Left renal pelvis (tissue), 4 donors: ENCODE measurements at regions not wholly inside any gene's neighbourhood (a gene's known extent, or its start where the extent isn't known, plus 50 kb on each side); places are given as distances from the start of the nearest gene placed in this dataset.

Source experiments
- DNase-seq, 4 donors: peaks; one replicate each; pipeline ENCODE4 v3.0.0-alpha.2; 2013; ENCODE audit warnings: low read depth in 4 of 4, low spot score in 3 of 4

DNA sequence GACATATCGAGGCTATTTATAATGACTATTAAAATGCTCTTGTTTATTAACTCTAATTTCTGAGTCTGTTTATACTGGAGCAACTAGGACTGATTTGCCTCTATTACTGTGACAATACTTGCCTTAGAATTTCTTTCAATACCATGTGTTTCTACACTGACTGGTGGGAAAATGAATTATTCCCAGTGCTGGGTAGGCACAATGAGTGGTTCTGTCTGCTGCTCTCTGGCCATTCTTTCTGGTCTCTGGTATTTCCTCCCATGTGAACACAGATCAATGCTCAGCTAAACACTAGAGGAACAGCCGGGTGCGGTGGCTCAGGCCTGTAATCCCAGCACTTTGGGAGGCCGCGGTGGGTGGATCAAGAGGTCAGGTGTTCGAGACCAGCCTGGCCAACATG lies 390.5 kb downstream of the PRDM2 start:
- no peak for DNase-seq

DNA sequence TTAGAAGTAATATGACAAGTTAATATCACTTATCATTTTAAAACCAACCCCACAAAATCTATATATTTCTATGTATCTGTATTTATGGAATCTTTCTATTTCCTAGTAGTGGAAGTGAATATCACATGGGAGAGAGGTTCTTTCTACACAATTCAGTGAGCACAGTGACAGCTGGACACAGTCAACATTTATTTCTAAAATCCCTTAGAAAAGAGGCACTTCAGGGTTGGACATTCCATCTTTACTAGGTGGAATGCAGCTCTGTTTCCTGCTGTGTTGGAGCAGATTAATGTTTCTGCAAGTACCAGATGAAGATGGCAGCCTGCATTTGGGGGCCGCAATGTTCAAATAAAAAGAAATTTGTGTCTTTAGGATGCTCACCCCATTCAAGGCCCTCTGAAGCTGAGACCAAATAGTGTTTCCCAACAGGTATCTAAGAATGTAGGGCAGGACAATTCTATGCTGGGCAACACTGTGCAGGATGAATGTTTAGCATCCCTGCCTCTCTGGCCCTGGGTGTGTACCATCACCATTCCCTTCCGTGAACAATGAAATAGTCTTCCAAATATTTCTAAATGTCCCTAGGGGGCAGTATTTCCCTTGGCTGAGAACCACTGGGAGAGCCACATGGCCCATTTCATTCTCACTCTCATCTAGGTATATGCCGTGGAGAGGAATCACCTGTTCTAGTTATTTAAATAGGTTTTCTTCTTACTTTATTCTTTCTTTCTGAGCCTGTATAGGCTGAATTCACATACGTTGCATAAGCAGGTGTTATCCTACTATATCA lies 394.8 kb downstream of the PRDM2 start:
- peak in 3 of 4 donors; percentile 25 to 35 (median 27) for DNase-seq

DNA sequence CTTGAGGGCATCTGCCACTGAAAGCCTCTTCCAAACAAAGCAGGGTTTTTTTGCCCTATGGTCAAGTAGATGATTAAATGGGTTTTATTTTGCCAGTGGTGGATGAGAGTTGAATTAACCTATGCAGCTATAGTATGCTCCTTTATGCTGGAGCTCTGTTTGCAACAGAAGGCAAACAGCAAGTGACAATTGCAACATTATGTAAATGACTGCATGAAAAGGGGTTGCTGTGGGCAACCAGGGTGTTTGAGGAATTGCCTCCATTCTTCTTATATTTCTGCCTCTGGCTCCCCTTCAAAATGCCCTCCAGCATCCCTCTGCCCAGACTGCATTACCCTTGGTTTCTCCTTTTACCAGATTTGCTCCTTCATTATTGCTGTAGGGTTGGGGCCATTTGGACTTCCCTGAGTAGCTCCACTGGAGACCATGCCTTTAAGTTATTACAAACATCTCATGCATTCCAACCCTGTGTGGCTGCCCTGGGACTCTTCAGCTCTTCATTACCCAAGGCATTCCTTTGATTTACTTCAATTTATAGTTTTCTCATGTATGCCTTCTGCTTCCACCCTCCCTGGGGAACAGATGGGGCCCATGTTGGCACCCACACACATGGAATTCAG lies 398.4 kb downstream of the PRDM2 start:
- no peak for DNase-seq

DNA sequence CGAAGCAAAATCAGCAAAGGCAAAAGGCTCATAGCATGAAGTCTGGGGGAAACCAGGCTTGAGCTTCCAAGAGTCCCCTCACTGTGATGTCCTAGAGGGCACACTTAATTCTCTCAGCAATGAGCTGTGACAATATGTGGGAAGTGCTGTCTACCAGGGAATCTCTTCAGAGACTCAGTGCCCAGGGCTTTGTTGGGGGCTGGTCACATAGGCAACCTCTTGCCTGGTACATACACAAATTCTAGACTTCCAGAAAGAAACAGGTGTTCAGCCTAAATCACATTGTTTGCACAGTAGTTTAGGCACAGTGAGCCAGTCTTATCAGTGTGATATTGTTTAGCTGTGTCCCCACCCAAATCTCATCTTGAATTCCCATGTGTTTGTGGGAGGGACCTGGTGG lies 400.5 kb downstream of the PRDM2 start:
- no peak for DNase-seq

DNA sequence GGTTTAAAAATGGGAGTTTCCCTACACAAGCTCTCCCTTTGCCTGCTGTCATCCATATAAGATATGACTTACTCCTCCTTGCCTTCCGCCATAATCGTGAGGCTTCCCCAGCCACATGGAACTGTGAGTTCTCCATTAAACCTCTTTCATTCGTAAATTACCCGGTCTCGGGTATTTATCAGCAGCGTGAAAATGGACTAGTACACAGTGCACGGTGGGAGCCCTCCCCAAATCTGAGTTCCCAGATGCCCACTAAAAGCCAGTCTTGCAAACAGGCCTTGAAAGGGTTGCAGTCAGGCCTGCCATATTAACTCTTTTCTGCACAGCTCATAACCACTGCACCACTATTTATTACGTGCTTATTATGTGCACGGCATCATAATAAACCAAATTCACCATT lies 400.9 kb downstream of the PRDM2 start:
- no peak for DNase-seq

DNA sequence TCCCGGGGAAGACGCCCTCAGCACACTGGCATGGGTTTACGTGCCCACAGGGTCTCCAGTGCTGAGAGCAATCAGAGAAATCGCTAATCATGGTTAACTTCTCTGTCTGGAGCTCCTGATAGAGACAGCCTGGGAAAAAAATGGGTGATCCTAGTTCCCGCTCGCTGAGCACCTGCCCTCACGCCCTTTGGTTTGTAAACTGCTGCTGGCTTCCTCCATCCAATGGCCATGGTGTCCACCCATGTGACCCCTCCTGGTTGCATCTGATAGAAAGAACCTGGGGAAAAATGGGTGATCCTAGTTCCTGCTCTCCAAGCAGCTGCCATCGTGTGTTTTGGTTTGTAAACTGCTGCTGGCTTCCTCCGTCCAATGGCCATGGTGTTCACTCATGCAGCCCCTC lies 402.2 kb downstream of the PRDM2 start:
- no peak for DNase-seq

DNA sequence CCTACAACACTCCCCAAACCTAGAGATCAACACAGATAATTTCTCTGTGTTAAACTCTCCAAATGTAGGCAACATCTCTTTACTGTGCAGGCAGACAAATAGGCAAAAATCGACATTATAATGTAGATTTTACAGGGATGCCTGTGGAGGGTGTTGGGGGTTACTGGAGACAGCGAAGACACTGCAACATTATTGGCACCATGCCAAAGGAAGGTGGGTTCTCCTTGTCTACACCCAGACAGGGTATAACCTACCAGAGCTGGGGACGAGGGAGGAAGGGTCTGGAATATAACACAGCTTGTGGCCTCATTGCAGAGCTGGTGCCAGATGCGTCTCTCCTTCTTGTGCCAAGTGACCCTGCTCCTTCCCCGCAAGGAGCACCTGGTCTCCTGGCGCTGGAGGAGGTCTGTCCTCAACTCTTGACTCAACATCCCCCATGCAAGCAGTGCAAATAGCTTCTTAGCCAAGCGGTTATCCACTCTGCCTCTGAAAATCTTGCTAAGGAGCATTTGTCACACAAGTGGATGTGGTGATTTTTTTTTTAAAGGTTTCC lies 404.0 kb downstream of the PRDM2 start:
- no peak for DNase-seq

DNA sequence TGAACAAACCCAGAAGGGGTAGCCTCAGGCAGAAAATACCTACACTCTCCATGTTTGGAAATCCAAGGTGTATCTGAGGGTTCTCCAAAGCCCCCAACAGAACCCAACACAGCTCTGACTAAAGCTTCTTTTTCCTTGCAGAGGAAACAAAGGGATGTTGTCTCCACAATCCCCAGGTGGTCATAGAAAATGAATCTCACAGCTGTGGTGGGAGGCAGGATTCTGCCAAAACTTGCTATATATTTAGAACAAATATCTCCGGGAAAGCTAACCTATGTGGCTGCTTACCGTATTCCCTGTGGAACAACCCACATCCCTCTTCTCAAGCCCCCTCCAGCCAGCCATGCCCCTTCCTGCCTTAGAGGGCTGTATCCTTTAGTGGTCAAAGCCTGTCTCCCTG lies 406.1 kb downstream of the PRDM2 start:
- no peak for DNase-seq

DNA sequence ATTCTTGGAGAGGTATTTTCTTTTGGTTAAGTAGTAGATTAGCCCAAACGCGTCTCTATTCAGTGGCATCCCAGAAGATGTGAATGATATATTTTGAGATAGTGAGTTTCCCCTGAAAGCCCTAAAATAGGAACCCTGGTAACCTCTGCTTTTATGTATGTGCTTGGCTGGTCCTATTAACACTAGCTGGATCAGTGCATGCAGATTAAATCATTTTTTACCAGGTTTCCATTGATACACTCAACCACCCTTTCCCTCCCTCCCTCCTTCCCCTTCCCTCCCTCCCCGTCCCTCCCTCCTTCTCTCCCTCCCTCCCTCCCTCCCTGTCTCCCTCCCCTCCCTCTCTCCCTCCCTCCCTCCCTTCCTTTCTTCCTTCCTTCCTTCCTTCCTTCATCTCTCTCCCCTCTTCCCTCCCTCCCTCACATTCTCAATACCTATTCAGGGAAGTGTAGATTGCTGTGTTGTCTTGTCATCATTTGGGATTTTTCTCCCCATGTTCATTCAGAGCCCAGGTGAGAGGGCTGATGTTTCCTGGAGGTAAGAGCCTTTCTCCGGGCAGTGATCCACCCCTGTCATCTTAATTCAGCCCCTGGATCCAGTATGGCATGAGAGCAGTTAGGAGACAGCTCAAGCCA lies 406.8 kb downstream of the PRDM2 start:
- DNase-seq: no peak

DNA sequence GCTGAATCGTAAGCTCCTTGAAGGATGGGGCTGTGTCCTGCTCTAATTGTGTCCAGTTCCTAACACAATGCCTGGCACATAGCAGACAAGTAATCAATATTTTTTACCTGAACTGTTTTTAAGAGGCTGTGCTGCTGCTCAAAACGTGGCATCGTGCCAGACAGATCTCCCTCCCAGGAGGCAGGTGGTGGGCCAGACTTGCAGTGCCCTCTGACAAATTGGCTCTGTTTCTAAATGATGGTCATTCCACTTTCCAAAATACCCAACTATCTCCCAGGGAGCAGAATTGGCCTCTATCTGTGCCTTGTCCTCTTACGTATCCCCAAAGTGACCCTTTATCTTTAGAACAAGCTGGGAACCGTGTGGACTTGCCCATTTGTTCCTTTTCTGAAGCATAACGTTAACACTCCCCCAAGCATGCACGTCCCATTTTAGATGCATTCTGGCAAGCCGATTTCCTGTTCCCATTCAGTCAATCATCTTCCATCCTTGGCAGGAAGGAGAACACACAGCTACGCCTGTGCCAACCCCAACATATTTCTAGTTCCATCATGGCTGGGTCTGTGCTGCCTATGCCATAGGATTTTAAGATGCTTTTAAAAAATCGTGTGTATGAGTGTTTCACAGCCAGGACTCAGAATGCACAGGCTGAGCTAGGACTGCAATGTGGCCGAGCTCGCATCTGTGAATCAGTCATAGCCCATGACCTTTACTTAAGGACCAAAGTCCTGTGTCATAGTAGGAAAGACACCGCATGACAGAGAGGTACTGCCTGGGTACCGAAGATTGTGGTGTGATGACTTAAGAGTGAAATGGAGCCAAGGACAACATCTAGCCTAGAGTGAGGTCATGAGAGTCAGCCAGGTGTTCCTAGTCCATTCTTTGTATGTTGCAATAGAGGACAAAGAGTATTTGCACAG lies 408.6 kb downstream of the PRDM2 start:
- no peak for DNase-seq

DNA sequence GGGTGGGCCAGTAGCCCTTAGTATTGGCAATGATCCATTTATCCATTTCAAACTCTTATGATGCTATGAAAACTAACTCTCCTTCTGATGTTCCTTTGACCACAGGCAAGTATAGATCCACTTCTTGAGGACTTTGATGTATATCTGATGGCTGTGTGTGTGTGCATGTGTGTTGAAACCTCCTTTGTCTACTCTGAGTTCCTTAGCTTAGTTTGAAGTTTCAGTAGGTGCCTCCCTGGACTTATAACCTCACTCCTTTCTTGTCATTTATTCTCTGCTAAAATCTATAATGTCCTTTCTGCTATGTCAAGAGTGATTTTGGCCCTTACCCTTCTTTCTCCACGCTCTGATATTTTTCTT lies 409.3 kb downstream of the PRDM2 start:
- no peak for DNase-seq

DNA sequence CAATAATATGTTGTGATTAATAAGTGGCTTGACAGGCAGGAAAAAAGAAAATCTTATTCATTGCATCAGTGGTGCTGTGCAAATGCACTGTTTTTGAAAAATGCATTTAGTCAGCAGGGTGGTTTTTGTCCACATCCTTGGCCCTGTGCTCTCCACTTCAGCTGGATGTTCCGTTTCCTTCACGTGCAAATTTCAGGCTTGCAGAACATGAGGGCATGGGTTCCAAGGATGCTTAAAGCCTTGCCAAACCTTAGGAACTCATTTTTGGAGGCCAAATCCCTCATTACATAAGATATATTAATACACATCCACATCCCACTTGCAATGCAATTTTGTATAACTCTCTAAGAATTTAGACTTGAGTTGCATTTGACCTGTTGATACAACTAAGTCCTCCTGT lies 410.1 kb downstream of the PRDM2 start:
- no peak for DNase-seq

DNA sequence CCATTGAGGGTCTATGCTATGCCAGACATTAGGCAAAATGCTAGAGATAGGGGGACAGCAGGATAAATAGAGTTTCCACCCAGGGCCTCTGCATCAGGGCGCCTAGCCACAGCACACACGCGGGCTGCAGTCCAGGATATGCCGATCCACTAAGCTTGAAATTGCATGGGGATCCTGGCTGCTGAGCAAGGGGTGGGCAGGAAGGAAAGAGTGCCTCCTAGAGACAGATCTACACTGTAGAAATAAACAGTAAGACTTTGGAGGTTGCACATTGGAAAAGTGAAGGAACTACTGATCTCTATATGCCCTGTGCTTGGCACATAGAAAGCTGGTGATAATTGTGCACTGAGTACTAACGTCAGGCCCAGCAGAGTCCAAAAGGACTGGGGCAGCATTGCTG lies 411.1 kb downstream of the PRDM2 start:
- DNase-seq: no peak

DNA sequence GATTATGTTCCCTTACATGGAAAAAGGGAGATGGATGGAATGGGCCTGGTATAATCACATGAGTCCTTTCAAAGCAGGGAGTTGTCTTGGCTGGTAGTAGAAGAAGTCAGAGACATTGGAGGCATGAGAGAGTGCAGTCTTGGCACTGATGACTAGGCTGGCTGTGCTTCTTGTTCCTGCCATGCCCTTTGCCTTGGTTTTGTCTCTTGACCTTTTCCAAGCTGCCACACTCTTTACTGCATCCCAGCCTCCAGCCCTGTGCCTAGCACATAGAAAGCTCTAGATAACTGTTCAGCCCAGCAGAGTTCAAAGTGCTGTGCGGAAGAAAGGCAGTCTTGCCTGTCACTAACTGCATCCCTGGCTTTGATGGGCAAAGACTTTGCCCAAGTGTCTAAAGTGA lies 412.6 kb downstream of the PRDM2 start:
- no peak for DNase-seq

DNA sequence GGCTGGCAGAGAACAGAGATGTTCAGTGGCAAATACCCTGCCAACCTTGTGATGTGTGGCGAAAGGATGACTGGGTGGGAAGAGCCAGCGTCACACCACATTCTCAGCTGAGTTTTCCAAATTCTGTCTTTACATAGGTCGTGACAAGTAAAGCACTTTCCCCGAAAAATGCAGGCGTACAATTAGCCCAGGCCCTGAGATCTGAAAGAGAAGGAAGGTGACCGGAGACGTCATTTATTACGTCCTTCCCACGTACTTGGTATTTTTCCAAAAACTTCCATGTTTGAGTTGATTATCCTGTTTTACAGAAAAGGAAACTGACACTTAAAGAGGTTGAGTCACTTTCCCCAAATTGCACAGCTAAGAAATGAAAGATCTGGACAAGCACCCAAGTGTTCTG lies 413.3 kb downstream of the PRDM2 start:
- no peak for DNase-seq

DNA sequence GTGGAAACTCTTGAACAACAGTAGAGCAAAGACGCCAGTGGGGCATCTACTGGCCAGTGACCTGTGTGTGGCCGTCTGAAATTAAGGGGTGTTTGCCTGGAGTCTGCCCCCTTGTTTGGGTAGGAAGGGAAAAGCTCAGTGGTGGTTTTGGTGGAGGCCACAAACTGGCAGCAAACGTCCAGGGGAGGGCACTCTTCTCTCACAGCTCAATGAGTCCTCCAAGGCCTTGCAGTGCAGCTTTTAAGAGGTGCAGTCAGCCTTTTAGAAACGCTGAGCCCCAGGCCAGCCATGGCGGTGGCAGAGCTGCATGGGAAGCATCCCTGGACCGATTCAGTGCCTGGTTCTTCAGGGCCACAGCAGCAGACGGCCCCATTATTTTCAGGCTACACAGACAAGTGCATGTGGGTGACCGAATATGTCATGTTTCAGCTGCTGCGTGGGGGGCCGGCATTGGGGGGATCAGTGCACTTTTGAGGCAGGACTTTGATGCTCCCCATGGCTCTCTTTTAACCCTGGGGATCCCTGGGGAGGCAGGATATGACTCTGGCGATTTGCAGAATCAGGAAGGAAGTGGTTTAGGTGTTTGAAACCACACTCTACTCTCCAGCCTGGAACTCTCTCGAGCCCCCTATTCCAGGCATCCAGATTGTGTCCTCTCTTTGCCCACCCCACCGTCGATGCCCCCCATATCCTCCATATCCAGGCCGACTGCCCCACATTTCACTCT lies 414.0 kb downstream of the PRDM2 start:
- peak in 2 of 4 donors; percentile 46 to 51 for DNase-seq

DNA sequence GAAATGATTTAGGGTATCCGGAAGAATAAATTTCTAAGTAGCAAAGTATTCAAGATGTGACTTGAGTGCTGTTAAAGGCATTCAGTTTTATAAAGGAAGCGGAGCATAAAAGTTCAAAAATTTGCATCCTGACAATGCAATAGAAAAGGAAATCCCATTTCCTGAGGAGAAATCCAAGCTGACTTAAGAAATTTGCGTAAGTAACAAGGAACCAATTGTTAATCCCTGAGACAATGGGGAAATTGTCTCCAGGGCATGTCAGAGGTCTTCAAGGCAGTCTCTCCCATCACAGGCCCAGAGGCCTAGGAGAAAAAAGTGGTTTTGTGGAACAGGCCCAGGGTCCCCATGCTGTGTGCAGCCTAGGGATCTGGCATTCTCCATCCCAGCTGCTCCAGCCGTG lies 416.0 kb downstream of the PRDM2 start:
- DNase-seq: no peak

DNA sequence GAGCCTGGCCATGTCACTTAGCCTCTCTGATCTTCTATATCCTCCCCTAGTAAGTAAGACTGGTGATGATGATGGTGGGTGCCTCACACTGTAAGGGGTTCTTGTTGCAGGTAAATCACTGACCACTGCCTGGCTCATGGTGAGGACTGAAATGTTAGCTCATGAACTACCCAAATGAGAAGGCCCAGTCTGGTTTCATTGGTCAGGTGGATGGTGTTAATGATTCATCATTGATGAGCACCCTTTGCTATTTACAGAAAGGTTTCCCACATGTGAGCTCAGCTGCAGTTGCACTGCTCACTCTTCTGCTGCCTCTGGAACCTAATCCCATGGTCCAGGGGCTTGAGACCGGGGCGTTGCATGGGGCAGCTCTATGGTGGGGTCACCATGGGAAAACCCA lies 417.7 kb downstream of the PRDM2 start:
- no peak for DNase-seq

DNA sequence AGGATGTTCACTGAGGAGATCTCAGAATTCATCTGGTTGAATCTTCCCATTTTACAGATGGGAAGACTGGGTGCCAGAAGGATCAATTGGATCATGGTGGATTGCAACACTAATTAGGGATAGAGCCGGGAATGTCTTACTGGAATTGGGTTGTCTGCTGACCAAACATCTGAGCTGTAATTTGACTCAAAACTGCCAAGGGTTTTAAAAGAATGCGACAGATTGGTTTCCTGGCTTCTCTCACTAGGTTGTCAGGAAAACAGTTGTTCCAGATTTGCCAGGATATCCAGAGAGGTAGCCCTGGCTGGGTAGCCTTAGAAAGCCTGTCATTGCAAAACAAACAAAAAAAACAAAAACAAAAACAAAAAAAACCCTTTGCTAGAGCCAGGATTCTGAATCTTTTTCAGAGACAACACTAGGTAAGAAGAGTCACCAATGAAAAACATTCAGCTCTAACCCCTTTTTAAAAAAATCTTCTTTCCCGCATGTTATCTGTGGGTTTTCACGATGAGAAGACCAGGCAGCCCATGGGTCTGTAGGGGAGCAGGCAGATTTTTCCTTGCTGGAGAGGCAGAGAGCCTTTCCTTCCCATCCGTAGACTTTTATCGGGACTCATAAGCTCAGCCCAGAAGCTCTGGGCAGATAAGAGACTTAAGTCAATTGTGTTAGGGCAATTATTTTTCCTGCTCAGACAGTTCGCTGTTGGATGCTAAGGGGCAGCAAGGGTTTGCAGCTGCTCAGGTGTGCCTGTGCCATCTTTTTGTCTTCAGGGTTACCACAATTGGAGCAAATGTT lies 418.9 kb downstream of the PRDM2 start:
- DNase-seq: no peak
